ENCODE measurements at regions not wholly inside any gene's neighbourhood (a gene's known extent, or its start where the extent isn't known, plus 50 kb on each side); places are given as distances from the start of the nearest gene placed in this dataset.

DNA sequence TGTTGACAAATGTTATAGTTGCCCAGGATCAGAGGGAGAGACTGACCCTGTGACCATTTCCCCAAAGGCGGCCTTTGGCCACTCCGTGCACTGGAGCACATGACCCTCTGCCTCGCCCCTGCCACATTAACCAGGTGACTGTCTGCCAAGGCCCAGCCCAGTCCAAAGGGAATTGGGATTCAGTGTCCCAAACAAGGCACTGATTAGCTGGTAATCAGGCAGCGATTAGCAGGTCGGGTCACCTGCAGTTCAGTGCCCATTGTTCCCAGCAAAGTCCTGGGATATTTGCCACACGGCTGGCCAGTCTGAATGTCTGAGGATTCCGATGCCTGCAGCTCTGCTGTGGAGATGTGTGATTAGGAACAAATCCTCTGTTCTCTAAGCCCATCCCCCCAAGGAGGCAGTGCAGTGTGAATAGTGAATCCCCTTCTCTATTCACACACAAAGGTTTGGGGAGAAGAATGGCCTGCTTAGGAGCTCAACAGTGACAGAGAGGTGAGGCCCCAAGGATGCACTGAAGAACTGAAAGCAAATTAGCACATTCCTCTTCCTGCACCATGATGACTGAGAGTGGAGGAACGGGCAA, 123.1 kb upstream of the MAF start:
- Histone ChIP-seq H3K36me3 (ENCODE audit: insufficient read depth, low read length) (no peaks in the 10 kb centered on the region), H4K20me1 (ENCODE audit: insufficient read depth, low read length, poor library complexity, severe bottlenecking) (no peaks in the 10 kb centered on the region), H3K9me3 (ENCODE audit: insufficient read depth, low read depth, low read length) (no peaks in the 10 kb centered on the region), H3K9ac (ENCODE audit: low read depth, low read length, poor library complexity, severe bottlenecking) (no peak overlapping the region), H3K4me3 (ENCODE audit: low read length, poor library complexity, severe bottlenecking) (no peak overlapping the region), H3K79me2 (ENCODE audit: insufficient read depth, low read length) (no peaks in the 10 kb centered on the region), H2AFZ (ENCODE audit: low read length) (no peak overlapping the region), H3K9me2 (replicated peaks; ENCODE audit: low read depth, low read length) (no peaks in the 10 kb centered on the region), H3K4me2 (ENCODE audit: low read depth, low read length, poor library complexity, severe bottlenecking) (no peak overlapping the region), H3F3A (ENCODE audit: low read depth) (no peaks in the 10 kb centered on the region), H3K4me1 (ENCODE audit: insufficient read depth, low read length, poor library complexity, severe bottlenecking) (no peaks in the 10 kb centered on the region), H3K27me3 (ENCODE audit: insufficient read depth, low read length, poor library complexity, severe bottlenecking) (no peaks in the 10 kb centered on the region)
- TF ChIP-seq EZH2phosphoT487 (IDR thresholded peaks at IDR 0.05; ENCODE audit: borderline replicate concordance), result no peak
- TF ChIP-seq, protein P1, sequence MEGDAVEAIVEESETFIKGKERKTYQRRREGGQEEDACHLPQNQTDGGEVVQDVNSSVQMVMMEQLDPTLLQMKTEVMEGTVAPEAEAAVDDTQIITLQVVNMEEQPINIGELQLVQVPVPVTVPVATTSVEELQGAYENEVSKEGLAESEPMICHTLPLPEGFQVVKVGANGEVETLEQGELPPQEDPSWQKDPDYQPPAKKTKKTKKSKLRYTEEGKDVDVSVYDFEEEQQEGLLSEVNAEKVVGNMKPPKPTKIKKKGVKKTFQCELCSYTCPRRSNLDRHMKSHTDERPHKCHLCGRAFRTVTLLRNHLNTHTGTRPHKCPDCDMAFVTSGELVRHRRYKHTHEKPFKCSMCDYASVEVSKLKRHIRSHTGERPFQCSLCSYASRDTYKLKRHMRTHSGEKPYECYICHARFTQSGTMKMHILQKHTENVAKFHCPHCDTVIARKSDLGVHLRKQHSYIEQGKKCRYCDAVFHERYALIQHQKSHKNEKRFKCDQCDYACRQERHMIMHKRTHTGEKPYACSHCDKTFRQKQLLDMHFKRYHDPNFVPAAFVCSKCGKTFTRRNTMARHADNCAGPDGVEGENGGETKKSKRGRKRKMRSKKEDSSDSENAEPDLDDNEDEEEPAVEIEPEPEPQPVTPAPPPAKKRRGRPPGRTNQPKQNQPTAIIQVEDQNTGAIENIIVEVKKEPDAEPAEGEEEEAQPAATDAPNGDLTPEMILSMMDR (conservative IDR thresholded peaks at IDR 0.05; ENCODE audit: low read length), result no peak

- Histone ChIP-seq H3K36me3 (ENCODE audit: insufficient read depth, low read length) (no peaks in the 10 kb centered on the region), H3K79me2 (ENCODE audit: insufficient read depth, low read length) (no peaks in the 10 kb centered on the region), H3K27me3 (ENCODE audit: insufficient read depth, low read length, poor library complexity, severe bottlenecking) (no peaks in the 10 kb centered on the region), H3K9ac (ENCODE audit: low read depth, low read length, poor library complexity, severe bottlenecking) (no peak overlapping the region), H3K4me3 (ENCODE audit: low read length, poor library complexity, severe bottlenecking) (no peak overlapping the region), H4K20me1 (ENCODE audit: insufficient read depth, low read length, poor library complexity, severe bottlenecking) (no peaks in the 10 kb centered on the region), H2AFZ (ENCODE audit: low read length) (no peak overlapping the region), H3K4me1 (ENCODE audit: insufficient read depth, low read length, poor library complexity, severe bottlenecking) (peaks cover 19% of the 10 kb centered on the region), H3K9me3 (ENCODE audit: insufficient read depth, low read depth, low read length) (no peaks in the 10 kb centered on the region), H3K9me2 (replicated peaks; ENCODE audit: low read depth, low read length) (no peaks in the 10 kb centered on the region), H3K4me2 (ENCODE audit: low read depth, low read length, poor library complexity, severe bottlenecking) (no peak overlapping the region), H3F3A (ENCODE audit: low read depth) (no peaks in the 10 kb centered on the region)
- TF ChIP-seq EZH2phosphoT487 (IDR thresholded peaks at IDR 0.05; ENCODE audit: borderline replicate concordance), result no peak
- TF ChIP-seq, protein P1 (conservative IDR thresholded peaks at IDR 0.05; ENCODE audit: low read length), result no peak
Observed at GRCh38 chr16:79721270-79721669, 120.7 kb upstream of the MAF start.

GRCh38 chr16:79717333-79718137, 117.0 kb upstream of the MAF start:
- no peaks in the 10 kb centered on the region for H3K9me2 ChIP-seq (replicated peaks; ENCODE audit: low read depth, low read length)
- TF ChIP-seq, protein P1 (conservative IDR thresholded peaks at IDR 0.05; ENCODE audit: low read length), result no peak
- no peak for TF ChIP-seq EZH2phosphoT487 (IDR thresholded peaks at IDR 0.05; ENCODE audit: borderline replicate concordance)
- peak overlapping the region; percentile 7 for H3K4me2 ChIP-seq (ENCODE audit: low read depth, low read length, poor library complexity, severe bottlenecking)
- no peaks in the 10 kb centered on the region for H3K27me3 ChIP-seq (ENCODE audit: insufficient read depth, low read length, poor library complexity, severe bottlenecking)
- H3K4me3 ChIP-seq (ENCODE audit: low read length, poor library complexity, severe bottlenecking), result no peak overlapping the region
- no peaks in the 10 kb centered on the region for H3K9me3 ChIP-seq (ENCODE audit: insufficient read depth, low read depth, low read length)
- H3K36me3 ChIP-seq (ENCODE audit: insufficient read depth, low read length), result no peaks in the 10 kb centered on the region
- H2AFZ ChIP-seq (ENCODE audit: low read length), result no peak overlapping the region
- H3K4me1 ChIP-seq (ENCODE audit: insufficient read depth, low read length, poor library complexity, severe bottlenecking), result peaks cover 24% of the 10 kb centered on the region
- no peaks in the 10 kb centered on the region for H3K79me2 ChIP-seq (ENCODE audit: insufficient read depth, low read length)
- no peaks in the 10 kb centered on the region for H4K20me1 ChIP-seq (ENCODE audit: insufficient read depth, low read length, poor library complexity, severe bottlenecking)
- no peaks in the 10 kb centered on the region for H3F3A ChIP-seq (ENCODE audit: low read depth)
- H3K9ac ChIP-seq (ENCODE audit: low read depth, low read length, poor library complexity, severe bottlenecking), result no peak overlapping the region
